RWPE1 (cell line): ENCODE measurements at regions not wholly inside any gene's neighbourhood (a gene's known extent, or its start where the extent isn't known, plus 50 kb on each side); places are given as distances from the start of the nearest gene placed in this dataset.

Source experiments
- CTCF ChIA-PET: fragments of 350-600 bp; sonication (Branson Sonifier 250); formaldehyde crosslinking; extraction: SDS; loops from one replicate; lab custom pipeline; 2021; lab: Yijun Ruan, JAX
- POLR2A ChIA-PET: fragments of 400-600 bp; formaldehyde crosslinking; extraction: SDS; loops from one replicate; lab custom pipeline; 2020; ENCODE audit warnings: antibody characterized with exemption; ENCODE audit not compliant: low non-redundant PET; lab: Yijun Ruan, JAX
- DNase-seq: peaks from one replicate; pipeline ENCODE4 v3.0.0; 2012; ENCODE audit warnings: low spot score
- H3K27ac ChIP-seq: fragments of 450-650 bp; 2 replicates; pipeline ENCODE4 v1.5.1; 2017
- CTCF ChIP-seq: fragments of 450-650 bp; conservative IDR thresholded peaks from 2 replicates; pipeline ENCODE4 v1.5.1; 2017; ENCODE audit warnings: low read depth, mild to moderate bottlenecking

GRCh38 chr4:188754372-188755002 is 615.2 kb downstream of the TRIML1 start:
- ChIA-PET POLR2A (no interaction called here), CTCF (interaction anchor here (0.7 kb wide), 1 partner anchor 25 kb away, joined by 3 read pairs; no protein-coding TSS in a partner anchor)
- TF ChIP-seq CTCF = no peak
- H3K27ac ChIP-seq = no peak overlapping the region
- DNase-seq = no peak

DNA sequence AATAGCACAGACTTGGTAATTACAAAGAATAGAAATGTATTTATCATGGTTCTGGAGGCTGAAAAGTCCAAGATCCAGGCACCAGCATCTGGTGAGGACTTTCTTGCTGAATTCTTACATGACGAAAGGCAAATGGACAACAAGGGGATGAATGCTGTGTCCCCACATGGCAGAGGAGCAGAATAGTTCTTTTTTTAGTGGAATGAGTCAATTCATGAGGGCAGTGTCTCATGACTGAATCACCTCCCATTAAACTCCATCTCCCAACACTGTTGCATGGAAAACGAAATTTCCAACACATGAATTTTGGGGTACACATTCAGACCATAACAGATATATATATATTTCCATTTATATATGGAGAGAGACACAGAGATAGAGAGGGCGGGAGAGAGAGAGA is 628.3 kb downstream of the TRIML1 start:
- no peak overlapping the region for H3K27ac ChIP-seq
- POLR2A ChIA-PET = no interaction called here
- CTCF ChIA-PET = no interaction called here
- no peak for TF ChIP-seq CTCF
- DNase-seq = no peak

DNA sequence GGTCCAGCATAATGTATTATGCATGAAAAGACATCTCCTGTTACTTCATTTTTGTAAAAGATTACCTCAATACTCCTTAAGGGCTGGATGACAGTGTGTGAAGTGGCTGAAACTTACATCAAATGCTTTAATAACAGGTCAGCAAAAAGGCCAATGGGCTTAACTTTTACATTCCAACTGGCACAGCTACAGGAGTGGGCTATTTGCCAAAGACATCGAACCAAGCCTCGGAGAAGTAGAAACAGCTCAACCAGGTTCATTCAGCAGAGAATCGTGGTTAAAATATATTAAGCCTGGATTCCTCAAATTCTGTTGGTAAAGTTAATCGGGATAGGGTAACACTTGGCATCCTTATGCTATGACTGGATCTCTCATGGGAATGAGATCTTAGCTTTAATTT is 639.7 kb downstream of the TRIML1 start:
- no peak overlapping the region for H3K27ac ChIP-seq
- DNase-seq = no peak
- ChIA-PET POLR2A (no interaction called here), CTCF (no interaction called here)
- TF ChIP-seq CTCF = no peak

DNA sequence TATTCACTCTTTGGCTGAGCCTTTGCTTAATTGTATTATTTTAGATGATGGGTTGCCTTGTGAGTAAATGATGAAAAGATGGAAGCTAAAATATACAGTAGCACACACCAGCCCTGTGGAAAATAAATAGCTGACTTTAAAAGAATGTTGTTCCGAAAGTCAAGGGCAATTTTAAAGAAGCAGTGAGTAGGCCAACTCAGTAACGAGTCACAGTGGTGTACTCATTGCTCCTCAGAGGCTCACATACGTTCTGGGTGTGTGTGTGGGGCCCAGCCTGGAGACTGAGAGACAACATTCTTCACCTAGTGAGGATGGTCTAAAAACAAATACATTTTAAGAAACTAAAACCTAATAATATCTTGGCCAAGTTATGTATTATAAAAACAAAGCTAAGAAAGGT is 640.3 kb downstream of the TRIML1 start:
- DNase-seq = no peak
- ChIA-PET CTCF (interaction anchor here (0.6 kb wide), 2 partner anchors 209 to 345 kb away, joined by 3 to 4 read pairs; no protein-coding TSS in a partner anchor), POLR2A (no interaction called here)
- H3K27ac ChIP-seq = no peak overlapping the region
- no peak for TF ChIP-seq CTCF

DNA sequence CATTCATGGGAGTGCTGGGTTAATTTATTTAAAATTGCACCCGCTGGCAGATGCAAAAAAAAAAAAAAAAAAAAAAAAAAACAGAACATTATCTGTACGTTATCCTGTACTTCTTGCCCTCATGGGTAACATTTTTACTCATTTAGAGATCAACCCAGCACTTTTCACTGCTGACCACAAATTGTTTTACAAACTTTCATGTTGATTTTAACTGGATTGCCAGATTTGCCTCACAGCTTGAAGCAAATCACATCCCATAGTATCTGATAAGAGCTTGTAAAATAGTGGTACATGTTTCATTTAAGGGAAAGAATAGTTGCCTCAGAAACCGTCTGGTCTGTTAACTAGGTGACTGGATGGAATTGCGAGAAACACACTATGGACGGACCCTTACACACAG is 640.8 kb downstream of the TRIML1 start:
- CTCF ChIA-PET = interaction anchor here (0.6 kb wide), 2 partner anchors 209 to 344 kb away, joined by 3 to 4 read pairs; no protein-coding TSS in a partner anchor
- no peak for TF ChIP-seq CTCF
- H3K27ac ChIP-seq = no peak overlapping the region
- no peak for DNase-seq
- POLR2A ChIA-PET = no interaction called here

DNA sequence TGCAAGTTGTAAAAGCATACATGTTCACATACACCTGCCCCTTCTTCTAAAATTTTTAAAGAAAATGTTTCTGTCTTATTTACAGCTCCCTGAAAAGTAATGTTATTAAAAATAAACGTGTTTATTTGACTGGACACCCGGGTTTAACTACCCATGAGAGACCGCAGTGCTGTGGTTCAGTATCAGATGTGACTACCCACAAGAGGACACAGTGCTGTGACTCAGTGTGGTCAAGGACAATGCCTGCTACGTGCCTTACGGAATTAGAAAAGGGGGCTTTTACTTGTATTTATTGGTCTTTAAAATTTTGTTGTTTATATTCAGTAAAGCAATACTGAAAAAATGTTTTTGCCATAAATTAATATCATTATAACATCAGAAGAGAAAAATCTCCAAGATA is 641.4 kb downstream of the TRIML1 start:
- ChIA-PET CTCF (no interaction called here), POLR2A (no interaction called here)
- DNase-seq = no peak
- no peak overlapping the region for H3K27ac ChIP-seq
- TF ChIP-seq CTCF = no peak
